Neural progenitor cell (in vitro differentiated cells): ENCODE measurements at regions not wholly inside any gene's neighbourhood (a gene's known extent, or its start where the extent isn't known, plus 50 kb on each side); places are given as distances from the start of the nearest gene placed in this dataset.

Experiments used
- DNase-seq: peaks from one replicate; pipeline ENCODE4 v3.0.0-alpha.2; 2016; ENCODE audit warnings: low spot score
- H2AFZ ChIP-seq: fragments of 200-600 bp; sonication (generic); replicated peaks from 2 replicates; pipeline ENCODE4 v1.6.1; 2016; ENCODE audit warnings: antibody characterized with exemption
- H3F3A ChIP-seq: fragments of 200-600 bp; sonication (generic); 2 replicates; pipeline ENCODE4 v1.6.1; 2016; ENCODE audit warnings: antibody characterized with exemption, low read depth
- H3K27ac ChIP-seq: fragments of 200-600 bp; sonication (generic); 2 replicates; pipeline ENCODE4 v1.5.1; 2016; ENCODE audit warnings: mild to moderate bottlenecking
- H3K27me3 ChIP-seq: fragments of 200-600 bp; sonication (generic); 2 replicates; pipeline ENCODE4 v1.6.1; 2016; ENCODE audit warnings: mild to moderate bottlenecking, moderate library complexity
- H3K36me3 ChIP-seq: fragments of 200-600 bp; sonication (generic); 2 replicates; pipeline ENCODE4 v1.5.1; 2016
- H3K4me1 ChIP-seq: fragments of 200-600 bp; sonication (generic); 2 replicates; pipeline ENCODE4 v1.6.1; 2016; ENCODE audit warnings: mixed run types
- H3K4me2 ChIP-seq: fragments of 200-600 bp; sonication (generic); 2 replicates; pipeline ENCODE4 v1.6.1; 2016
- H3K4me3 ChIP-seq: fragments of 200-600 bp; sonication (generic); 2 replicates; pipeline ENCODE4 v1.5.1; 2016
- H3K79me2 ChIP-seq: fragments of 200-600 bp; sonication (generic); 2 replicates; pipeline ENCODE4 v1.6.1; 2016; ENCODE audit warnings: low read depth
- H3K9ac ChIP-seq: fragments of 200-600 bp; sonication (generic); 2 replicates; pipeline ENCODE4 v1.6.1; 2016
- H3K9me3 ChIP-seq: fragments of 200-600 bp; sonication (generic); 2 replicates; pipeline ENCODE4 v1.5.1; 2016; ENCODE audit warnings: low read depth
- H4K20me1 ChIP-seq: fragments of 200-600 bp; sonication (generic); 2 replicates; pipeline ENCODE4 v1.6.1; 2016; ENCODE audit warnings: low read depth
- H3K27ac Mint-ChIP-seq: 3 replicates; pipeline ENCODE4 v1.8.0; 2021; ENCODE audit warnings: mixed read lengths
- H3K27me3 Mint-ChIP-seq: 2 replicates; pipeline ENCODE4 v1.8.0; 2022; ENCODE audit warnings: low read depth, mild to moderate bottlenecking, inconsistent platforms, moderate library complexity, mixed read lengths; ENCODE audit not compliant: insufficient read depth
- H3K36me3 Mint-ChIP-seq: 3 replicates; pipeline ENCODE4 v1.8.0; 2021; ENCODE audit warnings: mixed read lengths
- H3K4me1 Mint-ChIP-seq: 3 replicates; pipeline ENCODE4 v1.8.0; 2021; ENCODE audit warnings: mixed read lengths
- H3K4me3 Mint-ChIP-seq: 3 replicates; pipeline ENCODE4 v1.8.0; 2021; ENCODE audit warnings: mild to moderate bottlenecking, moderate library complexity, mixed read lengths
- H3K9me3 Mint-ChIP-seq: 3 replicates; pipeline ENCODE4 v1.8.0; 2020; ENCODE audit warnings: mixed read lengths
- EZH2 ChIP-seq: fragments of 200-600 bp; sonication (generic); IDR thresholded peaks from 2 replicates; pipeline ENCODE4 v1.6.1; 2017; ENCODE audit warnings: antibody characterized with exemption, mild to moderate bottlenecking, moderate library complexity
- EZH2phosphoT487 ChIP-seq: fragments of 200-600 bp; sonication (generic); IDR thresholded peaks from 2 replicates; pipeline ENCODE4 v1.6.1; 2017; ENCODE audit warnings: antibody characterized with exemption
- TF ChIP-seq, protein P1 (sequence below): fragments of 200-600 bp; sonication (generic); IDR thresholded peaks from 2 replicates; pipeline ENCODE4 v1.5.1; 2017; ENCODE audit warnings: antibody characterized with exemption, mild to moderate bottlenecking

DNA sequence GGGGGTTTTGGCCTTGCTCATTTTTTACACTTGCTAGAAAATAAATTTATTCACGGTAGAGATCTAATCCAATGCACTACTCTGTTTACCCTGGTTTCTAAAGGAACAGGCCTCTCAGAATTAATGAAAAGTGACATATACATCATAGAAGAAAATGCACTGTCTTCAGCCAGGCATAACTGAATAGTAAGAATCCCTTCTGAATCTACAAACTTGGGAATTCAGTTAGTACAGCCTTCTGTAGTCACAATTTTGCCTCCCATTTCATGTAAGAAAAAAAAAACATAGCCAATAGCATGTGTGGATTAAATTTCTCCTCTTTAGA is 197.3 kb downstream of the CAAP1 start:
- Histone ChIP-seq H3K9me3 (no peaks in the 10 kb centered on the region), H3K4me2 (no peak overlapping the region), H3K4me1 (no peaks in the 10 kb centered on the region), H3K27ac (no peak overlapping the region), H3K27me3 (no peaks in the 10 kb centered on the region), H3K9ac (no peak overlapping the region), H4K20me1 (no peaks in the 10 kb centered on the region), H3F3A (no peaks in the 10 kb centered on the region), H3K79me2 (no peaks in the 10 kb centered on the region), H2AFZ (no peak overlapping the region), H3K36me3 (no peaks in the 10 kb centered on the region), H3K4me3 (no peak overlapping the region)
- no peaks in the 10 kb centered on the region for H3K36me3 Mint-ChIP-seq
- no peak for DNase-seq
- H3K9me3 Mint-ChIP-seq = peaks cover 19% of the 10 kb centered on the region
- no peaks in the 10 kb centered on the region for H3K4me1 Mint-ChIP-seq
- TF ChIP-seq, protein P1, sequence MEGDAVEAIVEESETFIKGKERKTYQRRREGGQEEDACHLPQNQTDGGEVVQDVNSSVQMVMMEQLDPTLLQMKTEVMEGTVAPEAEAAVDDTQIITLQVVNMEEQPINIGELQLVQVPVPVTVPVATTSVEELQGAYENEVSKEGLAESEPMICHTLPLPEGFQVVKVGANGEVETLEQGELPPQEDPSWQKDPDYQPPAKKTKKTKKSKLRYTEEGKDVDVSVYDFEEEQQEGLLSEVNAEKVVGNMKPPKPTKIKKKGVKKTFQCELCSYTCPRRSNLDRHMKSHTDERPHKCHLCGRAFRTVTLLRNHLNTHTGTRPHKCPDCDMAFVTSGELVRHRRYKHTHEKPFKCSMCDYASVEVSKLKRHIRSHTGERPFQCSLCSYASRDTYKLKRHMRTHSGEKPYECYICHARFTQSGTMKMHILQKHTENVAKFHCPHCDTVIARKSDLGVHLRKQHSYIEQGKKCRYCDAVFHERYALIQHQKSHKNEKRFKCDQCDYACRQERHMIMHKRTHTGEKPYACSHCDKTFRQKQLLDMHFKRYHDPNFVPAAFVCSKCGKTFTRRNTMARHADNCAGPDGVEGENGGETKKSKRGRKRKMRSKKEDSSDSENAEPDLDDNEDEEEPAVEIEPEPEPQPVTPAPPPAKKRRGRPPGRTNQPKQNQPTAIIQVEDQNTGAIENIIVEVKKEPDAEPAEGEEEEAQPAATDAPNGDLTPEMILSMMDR = no peak
- TF ChIP-seq EZH2 (no peak), EZH2phosphoT487 (no peak)
- no peak overlapping the region for H3K27ac Mint-ChIP-seq
- H3K4me3 Mint-ChIP-seq = no peak overlapping the region
- H3K27me3 Mint-ChIP-seq = no peaks in the 10 kb centered on the region

DNA sequence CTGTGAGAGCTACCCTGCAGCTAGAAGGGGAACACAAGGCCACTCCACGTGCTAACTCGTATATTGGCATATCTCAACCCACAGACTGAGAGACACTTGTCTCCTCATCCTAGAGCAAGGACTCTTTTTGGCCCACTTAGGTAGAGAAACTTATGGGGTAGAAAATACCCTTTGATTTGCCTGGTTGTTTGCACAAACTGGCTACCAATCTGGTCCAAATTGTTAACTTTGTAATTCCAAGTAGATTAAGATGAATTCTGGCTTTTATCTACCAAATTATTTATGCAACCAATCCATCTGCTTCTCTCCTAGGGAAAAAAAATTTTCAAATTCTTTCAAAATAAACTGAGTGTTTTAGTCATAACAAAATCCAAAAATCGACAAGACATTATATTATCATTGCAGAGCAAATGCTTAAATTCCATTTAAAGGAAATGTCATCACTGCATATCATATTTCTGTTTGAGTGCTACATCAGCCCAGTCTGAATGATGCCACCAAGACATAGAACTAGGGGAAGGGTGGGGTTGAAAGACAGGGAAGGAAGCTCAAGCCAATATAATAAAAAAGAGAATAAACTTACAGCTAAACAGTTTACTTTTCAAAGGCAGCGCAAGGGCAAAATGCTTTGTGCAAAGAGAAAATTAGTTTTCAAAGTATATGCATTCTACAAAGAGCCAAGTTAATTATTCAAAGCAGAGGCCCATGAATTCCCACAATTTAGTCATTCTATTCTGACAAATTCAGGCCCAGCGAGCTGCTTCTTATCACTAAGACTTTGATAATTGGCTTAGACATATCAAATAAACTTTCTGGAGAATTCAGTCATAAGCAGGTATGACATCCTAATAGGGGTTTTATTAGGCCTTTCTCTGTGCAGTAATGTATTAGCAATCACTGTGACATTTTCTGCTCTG is 198.0 kb downstream of the CAAP1 start:
- Histone ChIP-seq H3K36me3 (no peaks in the 10 kb centered on the region), H3K27ac (no peak overlapping the region), H3K9ac (no peak overlapping the region), H2AFZ (no peak overlapping the region), H4K20me1 (no peaks in the 10 kb centered on the region), H3K4me3 (no peak overlapping the region), H3K79me2 (no peaks in the 10 kb centered on the region), H3K9me3 (no peaks in the 10 kb centered on the region), H3F3A (no peaks in the 10 kb centered on the region), H3K4me2 (no peak overlapping the region), H3K4me1 (no peaks in the 10 kb centered on the region), H3K27me3 (no peaks in the 10 kb centered on the region)
- TF ChIP-seq EZH2 (no peak), EZH2phosphoT487 (no peak)
- TF ChIP-seq, protein P1 = no peak
- Mint-ChIP-seq H3K27me3 (no peaks in the 10 kb centered on the region), H3K4me3 (no peak overlapping the region), H3K9me3 (peaks cover 14% of the 10 kb centered on the region), H3K4me1 (no peaks in the 10 kb centered on the region), H3K36me3 (no peaks in the 10 kb centered on the region), H3K27ac (no peak overlapping the region)
- no peak for DNase-seq

DNA sequence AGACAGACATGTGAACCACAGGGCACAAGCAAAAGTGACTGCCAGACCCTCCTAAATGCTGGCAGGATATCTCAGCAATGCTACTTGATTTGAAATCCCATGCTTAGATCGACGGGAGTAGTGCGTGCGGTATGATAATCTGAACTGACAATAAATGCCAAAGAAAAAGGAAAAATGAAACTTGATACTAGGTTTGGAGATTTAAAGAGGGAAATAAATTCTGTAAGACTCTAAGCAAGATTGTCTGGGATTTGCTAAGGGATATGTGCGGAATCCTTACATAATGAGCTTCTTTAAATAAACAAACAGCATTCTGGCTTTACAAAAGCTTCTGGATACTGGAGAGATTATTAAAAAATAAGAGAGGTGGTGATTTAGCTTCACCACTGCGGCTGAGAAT is 203.6 kb downstream of the CAAP1 start:
- Mint-ChIP-seq H3K36me3 (no peaks in the 10 kb centered on the region), H3K27ac (no peak overlapping the region)
- DNase-seq = no peak

More for the DNA sequence above, 203.6 kb downstream of the CAAP1 start:
- Mint-ChIP-seq H3K9me3 (no peaks in the 10 kb centered on the region), H3K4me1 (peaks cover 35% of the 10 kb centered on the region), H3K27me3 (no peaks in the 10 kb centered on the region), H3K4me3 (no peak overlapping the region)
- H3F3A ChIP-seq = no peaks in the 10 kb centered on the region
- no peaks in the 10 kb centered on the region for H3K79me2 ChIP-seq
- H3K36me3 ChIP-seq = no peaks in the 10 kb centered on the region
- H3K27ac ChIP-seq = no peak overlapping the region
- H2AFZ ChIP-seq = no peak overlapping the region
- TF ChIP-seq EZH2 (no peak), EZH2phosphoT487 (no peak)
- TF ChIP-seq, protein P1 = no peak
- no peak overlapping the region for H3K4me3 ChIP-seq
- no peak overlapping the region for H3K4me2 ChIP-seq
- no peaks in the 10 kb centered on the region for H3K9me3 ChIP-seq
- H3K4me1 ChIP-seq = peaks cover 6% of the 10 kb centered on the region
- H3K27me3 ChIP-seq = no peaks in the 10 kb centered on the region
- H3K9ac ChIP-seq = no peak overlapping the region
- no peaks in the 10 kb centered on the region for H4K20me1 ChIP-seq
